Spleen (tissue), 11 donors: ENCODE measurements at regions not wholly inside any gene's neighbourhood (a gene's known extent, or its start where the extent isn't known, plus 50 kb on each side); places are given as distances from the start of the nearest gene placed in this dataset.

Experiments used
- DNase-seq: peaks from one replicate; pipeline ENCODE4 v3.0.0-alpha.2; 2020
- H3K27ac ChIP-seq, 8 donors: fragments of 200-600 bp; sonication (generic) in 7 of 8; 1 replicate in 4 of 8; 2 replicates in 4 of 8; pipeline versions ENCODE4 v1.5.0 to v1.8.0; 2016 to 2021; ENCODE audit warnings: inconsistent platforms in 4 of 8, mild to moderate bottlenecking in 4 of 8, moderate library complexity in 1 of 8
- H3K27me3 ChIP-seq, 7 donors: fragments of 200-600 bp; sonication (generic) in 6 of 7; replicated peaks in 1 of 7; 1 replicate in 4 of 7; 2 replicates in 3 of 7; pipeline versions ENCODE4 v1.5.0 to v1.8.0; 2016 to 2021; ENCODE audit warnings: inconsistent platforms in 3 of 7, mild to moderate bottlenecking in 1 of 7
- H3K36me3 ChIP-seq, 6 donors: fragments of 200-600 bp; sonication (generic) in 5 of 6; 1 replicate in 4 of 6; 2 replicates in 2 of 6; pipeline versions ENCODE4 v1.5.0 to v1.8.0; 2016 to 2021; ENCODE audit warnings: inconsistent platforms in 2 of 6
- H3K4me1 ChIP-seq, 6 donors: fragments of 200-600 bp; sonication (generic) in 5 of 6; 1 replicate in 3 of 6; 2 replicates in 3 of 6; pipeline versions ENCODE4 v1.5.0 to v1.8.0; 2016 to 2021; ENCODE audit warnings: inconsistent platforms in 3 of 6
- H3K4me3 ChIP-seq, 8 donors: fragments of 200-600 bp; sonication (generic) in 7 of 8; 1 replicate in 4 of 8; 2 replicates in 4 of 8; pipeline versions ENCODE4 v1.5.0 to v1.8.0; 2016 to 2021; ENCODE audit warnings: inconsistent platforms in 4 of 8, mild to moderate bottlenecking in 4 of 8, moderate library complexity in 2 of 8
- H3K9me3 ChIP-seq, 8 donors: fragments of 200-600 bp; sonication (generic) in 7 of 8; 1 replicate in 4 of 8; 2 replicates in 4 of 8; pipeline versions ENCODE4 v1.5.0 to v1.8.0; 2016 to 2021; ENCODE audit warnings: inconsistent platforms in 4 of 8
- CTCF ChIP-seq, 11 experiments: fragments of 200-600 bp in 7 of 11; fragments of 450-650 bp in 4 of 11; sonication (generic) in 4 of 11; IDR thresholded peaks in 8 of 11; conservative IDR thresholded peaks in 3 of 11; 1 replicate in 7 of 11; 2 replicates in 4 of 11; pipeline versions ENCODE4 v1.4.0 to v1.8.0; 2016 to 2021; ENCODE audit warnings: antibody characterized with exemption in 11 of 11, inconsistent platforms in 4 of 11, mild to moderate bottlenecking in 1 of 11
- POLR2A ChIP-seq, 3 donors: fragments of 450-650 bp; IDR thresholded peaks; one replicate each; pipeline ENCODE4 v1.5.1; 2017; ENCODE audit warnings: antibody characterized with exemption in 3 of 3, mild to moderate bottlenecking in 1 of 3
- POLR2AphosphoS5 ChIP-seq, 3 donors: sonication (generic); formaldehyde crosslinking; IDR thresholded peaks; one replicate each; pipeline ENCODE4 v1.5.1; 2017; ENCODE audit warnings: antibody characterized with exemption in 3 of 3
- WGBS, 5 donors: extraction: QIAGEN DNeasy Blood & Tissue Kit in 3 of 5; methylation state at CpG; one replicate each; pipeline versions ENCODE4 v1.1.5 to v1.1.7; 2013 to 2018; 5-methylcytosine and 5-hydroxymethylcytosine counted together
- intact Hi-C: fragments of 100-400 bp; cut with DNase I; formaldehyde crosslinking; loops from one replicate; pipeline ENCODE4 v1.15.0; 2023; ENCODE audit warnings: low total_unique reads
- donor health status: healthy with polysubstance abuse.
- donor health status: DM: no; HTN: no; CAD: no; lungs with moderate emphysema.
- donor health status: DM: no; HTN: no; CAD: no.
- donor health status: Bipolar disorder and iron deficiency.
- donor health status: healthy.
- donor health status: DM: no; HTN: no; CAD: no.
- donor health status: DM: yes; HTN: yes; CAD: no.

GRCh38 chr17:12313786-12314185 lies 293.1 kb downstream of the MAP2K4 start:
- Histone ChIP-seq H3K36me3 (no peaks in the 10 kb centered on the region), H3K27me3 (no peaks in the 10 kb centered on the region), H3K4me3 (no peak overlapping the region), H3K27ac (no peak overlapping the region), H3K9me3 (peaks cover 0 to 43% (median 27%) of the 10 kb centered on the region in 8 donors), H3K4me1 (no peaks in the 10 kb centered on the region)
- DNase-seq, result no peak
- intact Hi-C loops, result no loop called here
- TF ChIP-seq CTCF (IDR thresholded peaks at IDR 0.05 in 8 of 11, conservative IDR thresholded peaks at IDR 0.05 in 3 of 11) (no peak), POLR2AphosphoS5 (IDR thresholded peaks at IDR 0.05) (no peak), POLR2A (IDR thresholded peaks at IDR 0.05) (no peak)
- 73 to 86% (median 79%) methylated on average over 1 of the region's 1 CpG for WGBS, 5 donors

GRCh38 chr17:12316021-12316420 lies 295.3 kb downstream of the MAP2K4 start:
- Histone ChIP-seq H3K36me3 (no peaks in the 10 kb centered on the region), H3K27me3 (no peaks in the 10 kb centered on the region), H3K4me3 (no peak overlapping the region), H3K27ac (no peak overlapping the region), H3K4me1 (no peaks in the 10 kb centered on the region), H3K9me3 (peaks cover 0 to 41% (median 27%) of the 10 kb centered on the region in 8 donors)
- intact Hi-C loops, result no loop called here
- 75 to 96% (median 86%) methylated on average over 1 of the region's 1 CpG for WGBS, 5 donors
- TF ChIP-seq CTCF (IDR thresholded peaks at IDR 0.05 in 8 of 11, conservative IDR thresholded peaks at IDR 0.05 in 3 of 11) (no peak), POLR2AphosphoS5 (IDR thresholded peaks at IDR 0.05) (no peak), POLR2A (IDR thresholded peaks at IDR 0.05) (no peak)
- DNase-seq, result no peak

GRCh38 chr17:12318571-12319266 lies 298.0 kb downstream of the MAP2K4 start:
- H3K27ac ChIP-seq, result no peak overlapping the region
- 76 to 83% (median 79%) methylated on average over 9 of the region's 9 CpGs for WGBS, 5 donors
- H3K36me3 ChIP-seq, result no peaks in the 10 kb centered on the region
- peaks cover 0 to 34% (median 7%) of the 10 kb centered on the region in 8 donors for H3K9me3 ChIP-seq
- TF ChIP-seq POLR2AphosphoS5 (IDR thresholded peaks at IDR 0.05), result no peak
- TF ChIP-seq CTCF (IDR thresholded peaks at IDR 0.05 in 8 of 11, conservative IDR thresholded peaks at IDR 0.05 in 3 of 11), result no peak
- TF ChIP-seq POLR2A (IDR thresholded peaks at IDR 0.05), result no peak
- H3K4me3 ChIP-seq, result no peak overlapping the region
- no peaks in the 10 kb centered on the region for H3K4me1 ChIP-seq
- H3K27me3 ChIP-seq, result no peaks in the 10 kb centered on the region
- intact Hi-C loops, result no loop called here
- DNase-seq, result no peak

GRCh38 chr17:12320286-12320685 lies 299.6 kb downstream of the MAP2K4 start:
- H3K27ac ChIP-seq, result no peak overlapping the region
- H3K36me3 ChIP-seq, result no peaks in the 10 kb centered on the region
- no peaks in the 10 kb centered on the region for H3K4me1 ChIP-seq
- no peak for TF ChIP-seq POLR2A (IDR thresholded peaks at IDR 0.05)
- no peak for TF ChIP-seq POLR2AphosphoS5 (IDR thresholded peaks at IDR 0.05)
- no peak for TF ChIP-seq CTCF (IDR thresholded peaks at IDR 0.05 in 8 of 11, conservative IDR thresholded peaks at IDR 0.05 in 3 of 11)
- no peak overlapping the region for H3K4me3 ChIP-seq
- H3K9me3 ChIP-seq, result peaks cover 0 to 27% (median 0%) of the 10 kb centered on the region in 8 donors
- no peaks in the 10 kb centered on the region for H3K27me3 ChIP-seq
- intact Hi-C loops, result no loop called here
- no peak for DNase-seq
- 69 to 84% (median 77%) methylated on average over 4 of the region's 4 CpGs for WGBS, 5 donors
